ENCODE measurements at regions not wholly inside any gene's neighbourhood (a gene's known extent, or its start where the extent isn't known, plus 50 kb on each side); places are given as distances from the start of the nearest gene placed in this dataset.

DNA sequence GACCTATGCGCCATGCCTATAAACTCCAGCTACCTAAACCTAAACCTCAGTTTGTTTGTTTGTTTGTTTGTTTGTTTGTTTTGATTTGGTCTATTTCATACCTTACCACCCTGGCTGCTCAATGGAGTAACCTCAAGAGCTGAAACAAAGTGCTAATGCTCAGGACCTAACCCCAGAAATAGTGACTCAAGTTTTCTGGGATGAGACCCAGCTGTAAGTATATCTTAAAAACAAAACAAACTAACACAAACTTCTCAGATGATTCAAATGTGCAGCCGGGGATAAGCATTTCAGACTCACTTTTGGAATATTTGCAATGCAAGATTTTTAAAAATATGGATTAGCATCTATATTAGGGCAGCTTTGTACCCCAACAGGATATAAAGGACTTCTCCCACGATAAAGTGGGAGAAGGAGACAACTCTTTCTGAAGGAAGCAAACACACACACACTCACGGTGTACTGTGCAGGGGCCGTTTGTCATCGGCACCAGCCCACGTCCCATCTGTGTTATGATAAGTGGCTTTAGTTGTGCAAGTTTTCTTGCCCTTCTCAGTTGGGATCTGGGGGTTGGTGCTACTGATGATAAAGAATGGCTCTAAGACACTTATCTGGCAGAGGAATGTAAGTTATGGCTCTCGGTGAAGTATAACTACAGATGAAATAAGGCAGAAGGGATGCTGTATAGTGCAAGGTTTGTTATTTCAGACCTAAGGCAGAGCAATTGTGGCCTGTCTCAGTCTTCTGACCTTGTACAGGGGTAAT is 516.7 kb upstream of the TMEM132C start:
- Histone ChIP-seq H3K9me3 (ENCODE audit: insufficient read depth in 2 of 2, low read depth in 1 of 2, low read length in 1 of 2) (no peaks in the 10 kb centered on the region), H3K27me3 (replicated peaks in 1 of 4; ENCODE audit: control insufficient read depth in 3 of 4, extremely low read depth in 1 of 4, insufficient read depth in 3 of 4, low read length in 3 of 4) (no peaks in the 10 kb centered on the region), H2BK15ac (ENCODE audit: low read length) (no peak overlapping the region), H3K36me3 (ENCODE audit: control insufficient read depth in 2 of 4, insufficient read depth in 4 of 4, low read length in 3 of 4) (no peaks in the 10 kb centered on the region), H3K79me2 (ENCODE audit: control insufficient read depth in 1 of 2, insufficient read depth in 2 of 2, low read length in 2 of 2) (no peaks in the 10 kb centered on the region), H3K27ac (ENCODE audit: low read depth, low read length) (no peak overlapping the region), H4K91ac (replicated peaks; ENCODE audit: insufficient read length, low read length) (no peak overlapping the region), H3K23ac (ENCODE audit: insufficient read length) (no peak overlapping the region), H2BK12ac (ENCODE audit: low read depth, low read length) (no peak overlapping the region), H3K4ac (replicated peaks; ENCODE audit: insufficient read length, low read depth, low read length) (no peak overlapping the region), H3K23me2 (ENCODE audit: low read depth, low read length) (no peaks in the 10 kb centered on the region), H4K8ac (ENCODE audit: extremely low read depth, insufficient read depth, low read length) (no peak overlapping the region), H2BK5ac (ENCODE audit: low read depth, low read length) (no peak overlapping the region), H3K18ac (ENCODE audit: extremely low read depth, low read length) (no peak overlapping the region), H3K4me1 (replicated peaks in 1 of 4; ENCODE audit: control insufficient read depth in 3 of 4, insufficient read depth in 4 of 4, low read length in 3 of 4) (no peaks in the 10 kb centered on the region), H2AFZ (ENCODE audit: low read length) (no peak overlapping the region), H3K14ac (ENCODE audit: insufficient read length) (no peak overlapping the region), H3K79me1 (ENCODE audit: low read depth, low read length) (no peaks in the 10 kb centered on the region), H2BK20ac (ENCODE audit: low read length) (no peak overlapping the region), H3K4me2 (ENCODE audit: insufficient read depth in 1 of 2, low read depth in 2 of 2, low read length in 2 of 2) (no peak overlapping the region), H3K9ac (replicated peaks in 1 of 4; ENCODE audit: extremely low read depth in 1 of 4, low read depth in 3 of 4, low read length in 3 of 4) (no peak overlapping the region), H2AK5ac (ENCODE audit: low read depth, low read length) (no peak overlapping the region), H3K4me3 (ENCODE audit: extremely low read depth in 1 of 4, insufficient read depth in 2 of 4, low read depth in 3 of 4, low read length in 4 of 4) (no peak overlapping the region), H2BK120ac (replicated peaks; ENCODE audit: low read depth, low read length) (no peak overlapping the region), H4K20me1 (replicated peaks in 1 of 2; ENCODE audit: control insufficient read depth in 1 of 2, insufficient read depth in 2 of 2, low read length in 2 of 2) (no peaks in the 10 kb centered on the region), H3K56ac (replicated peaks; ENCODE audit: insufficient read length, low read depth, low read length) (no peak overlapping the region), H4K5ac (ENCODE audit: insufficient read length, low read depth, low read length) (no peak overlapping the region)
- POLR2A ChIA-PET (ENCODE audit: partially characterized antibody) = no interaction called here
- DNase-seq (ENCODE audit: low read depth in 1 of 2, low spot score in 2 of 2) = no peak
- 93% methylated on average over 8 of the region's 8 CpGs; no CpG with 5 or more reads in 1 of the 2 experiments for WGBS, 2 experiments (ENCODE audit: extremely low coverage in 1 of 2, insufficient coverage in 1 of 2, insufficient read length in 1 of 2, insufficient replicate concordance in 2 of 2, low coverage in 1 of 2, low lambda C conversion rate in 2 of 2, missing lambda C conversion rate in 1 of 2)
- TF ChIP-seq, protein P1, sequence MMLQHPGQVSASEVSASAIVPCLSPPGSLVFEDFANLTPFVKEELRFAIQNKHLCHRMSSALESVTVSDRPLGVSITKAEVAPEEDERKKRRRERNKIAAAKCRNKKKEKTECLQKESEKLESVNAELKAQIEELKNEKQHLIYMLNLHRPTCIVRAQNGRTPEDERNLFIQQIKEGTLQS (IDR thresholded peaks at IDR 0.05; ENCODE audit: insufficient read depth, low read depth, low read length) = no peak
- no peak for TF ChIP-seq TBP (IDR thresholded peaks at IDR 0.05; ENCODE audit: low read depth, low read length)
- no peak for TF ChIP-seq JUN (IDR thresholded peaks at IDR 0.05; ENCODE audit: low read depth, low read length)
- TF ChIP-seq RXRA (IDR thresholded peaks at IDR 0.05; ENCODE audit: insufficient read depth, low read depth, low read length) = no peak
- no peak for TF ChIP-seq SP4 (IDR thresholded peaks at IDR 0.05; ENCODE audit: low read length)
- TF ChIP-seq RBBP5 (IDR thresholded peaks at IDR 0.05; ENCODE audit: borderline replicate concordance, low read depth, low read length) = no peak
- no peak for TF ChIP-seq CBX8 (IDR thresholded peaks at IDR 0.05; ENCODE audit: borderline replicate concordance, low read depth, low read length)
- no peak for TF ChIP-seq KDM4A (IDR thresholded peaks at IDR 0.05; ENCODE audit: low read depth, low read length, severe bottlenecking)
- TF ChIP-seq ATF2 (IDR thresholded peaks at IDR 0.05; ENCODE audit: low read length) = no peak
- TF ChIP-seq NRF1 (IDR thresholded peaks at IDR 0.05; ENCODE audit: low read depth, low read length) = no peak
- FAIRE-seq = no peak
- CTCF ChIA-PET (ENCODE audit: partially characterized antibody) = interaction anchor here (0.7 to 1.0 kb wide), 3 partner anchors 144 to 231 kb away, joined by 3 read pairs; no protein-coding TSS in a partner anchor
